SJSA1 (cell line): ENCODE measurements at regions not wholly inside any gene's neighbourhood (a gene's known extent, or its start where the extent isn't known, plus 50 kb on each side); places are given as distances from the start of the nearest gene placed in this dataset.
"Not testable (repeated sequence)": the region's sequence is repeated elsewhere in the genome, so short reads cannot be mapped to it uniquely, and the experiment has no call there.

ENCODE experiments used
- DNase-seq, 2 experiments: peaks; one replicate each; pipeline ENCODE4 v3.0.0-alpha.2; 2015 to 2020; ENCODE audit warnings: low spot score in 2 of 2, low read depth in 1 of 2
- H3K27ac ChIP-seq: fragments of 250-450 bp; sonication (Bioruptor Pico); 2 replicates; pipeline ENCODE4 v1.5.1; 2020; ENCODE audit warnings: mild to moderate bottlenecking, moderate library complexity
- H3K27me3 ChIP-seq: fragments of 250-450 bp; sonication (Bioruptor Pico); replicated peaks from 2 replicates; pipeline ENCODE4 v1.5.1; 2020; ENCODE audit warnings: mild to moderate bottlenecking, moderate library complexity
- H3K36me3 ChIP-seq: fragments of 250-450 bp; sonication (Bioruptor Pico); 2 replicates; pipeline ENCODE4 v1.5.1; 2020; ENCODE audit warnings: mild to moderate bottlenecking
- H3K4me1 ChIP-seq: fragments of 250-450 bp; sonication (Bioruptor Pico); replicated peaks from 2 replicates; pipeline ENCODE4 v1.6.1; 2021; ENCODE audit warnings: mild to moderate bottlenecking
- H3K4me3 ChIP-seq: fragments of 250-450 bp; sonication (Bioruptor Pico); 2 replicates; pipeline ENCODE4 v1.5.1; 2020; ENCODE audit warnings: mild to moderate bottlenecking
- H3K9me3 ChIP-seq: fragments of 250-450 bp; sonication (Bioruptor Pico); replicated peaks from 2 replicates; pipeline ENCODE4 v1.5.1; 2020; ENCODE audit warnings: mild to moderate bottlenecking

- Histone ChIP-seq H3K27ac (no peak overlapping the region), H3K36me3 (no peaks in the 10 kb centered on the region), H3K9me3 (no peaks in the 10 kb centered on the region), H3K4me3 (no peak overlapping the region), H3K4me1 (no peaks in the 10 kb centered on the region), H3K27me3 (no peaks in the 10 kb centered on the region)
- DNase-seq, result no peak
Observed at GRCh38 chr17:27079660-27080059, 214.3 kb upstream of the WSB1 start.

- Histone ChIP-seq H3K27ac (no peak overlapping the region), H3K4me3 (no peak overlapping the region), H3K9me3 (no peaks in the 10 kb centered on the region), H3K36me3 (no peaks in the 10 kb centered on the region), H3K27me3 (no peaks in the 10 kb centered on the region), H3K4me1 (no peaks in the 10 kb centered on the region)
- DNase-seq, result no peak
Observed at GRCh38 chr17:27081002-27081638, 212.8 kb upstream of the WSB1 start.

- Histone ChIP-seq H3K27me3 (no peaks in the 10 kb centered on the region), H3K4me3 (no peak overlapping the region), H3K4me1 (no peaks in the 10 kb centered on the region), H3K9me3 (no peaks in the 10 kb centered on the region), H3K27ac (no peak overlapping the region), H3K36me3 (no peaks in the 10 kb centered on the region)
- DNase-seq, result no peak
Observed at GRCh38 chr17:27082023-27082774, 211.7 kb upstream of the WSB1 start.

GRCh38 chr17:27082775-27083154 lies 211.1 kb upstream of the WSB1 start:
- no peaks in the 10 kb centered on the region for H3K9me3 ChIP-seq
- DNase-seq, result no peak
- H3K4me1 ChIP-seq, result no peaks in the 10 kb centered on the region
- no peak overlapping the region for H3K4me3 ChIP-seq
- H3K27me3 ChIP-seq, result no peaks in the 10 kb centered on the region
- no peak overlapping the region for H3K27ac ChIP-seq
- no peaks in the 10 kb centered on the region for H3K36me3 ChIP-seq

GRCh38 chr17:27083408-27084185 lies 210.3 kb upstream of the WSB1 start:
- Histone ChIP-seq H3K9me3 (no peaks in the 10 kb centered on the region), H3K4me1 (no peaks in the 10 kb centered on the region), H3K27ac (no peak overlapping the region), H3K36me3 (no peaks in the 10 kb centered on the region), H3K4me3 (no peak overlapping the region), H3K27me3 (no peaks in the 10 kb centered on the region)
- DNase-seq, result no peak

- H3K36me3 ChIP-seq, result no peaks in the 10 kb centered on the region
- H3K4me1 ChIP-seq, result no peaks in the 10 kb centered on the region
- H3K9me3 ChIP-seq, result no peaks in the 10 kb centered on the region
- H3K27ac ChIP-seq, result no peak overlapping the region
- H3K4me3 ChIP-seq, result no peak overlapping the region
- DNase-seq, result no peak
- no peaks in the 10 kb centered on the region for H3K27me3 ChIP-seq
Observed at GRCh38 chr17:27085517-27085916, 208.4 kb upstream of the WSB1 start.

- Histone ChIP-seq H3K36me3 (no peaks in the 10 kb centered on the region), H3K9me3 (no peaks in the 10 kb centered on the region), H3K27me3 (no peaks in the 10 kb centered on the region), H3K27ac (no peak overlapping the region), H3K4me1 (no peaks in the 10 kb centered on the region), H3K4me3 (no peak overlapping the region)
- no peak for DNase-seq
Observed at GRCh38 chr17:27086526-27086925, 207.4 kb upstream of the WSB1 start.

- Histone ChIP-seq H3K27me3 (no peaks in the 10 kb centered on the region), H3K9me3 (no peaks in the 10 kb centered on the region), H3K4me1 (no peaks in the 10 kb centered on the region), H3K4me3 (no peak overlapping the region), H3K27ac (no peak overlapping the region), H3K36me3 (no peaks in the 10 kb centered on the region)
- DNase-seq, result no peak
Observed at GRCh38 chr17:27087935-27088766, 205.8 kb upstream of the WSB1 start.

- H3K36me3 ChIP-seq, result no peaks in the 10 kb centered on the region
- no peak overlapping the region for H3K4me3 ChIP-seq
- no peaks in the 10 kb centered on the region for H3K27me3 ChIP-seq
- H3K4me1 ChIP-seq, result no peaks in the 10 kb centered on the region
- no peaks in the 10 kb centered on the region for H3K9me3 ChIP-seq
- DNase-seq, result no peak
- no peak overlapping the region for H3K27ac ChIP-seq
Observed at GRCh38 chr17:27088767-27089078, 205.2 kb upstream of the WSB1 start.

- not testable (repeated sequence) for H3K36me3 ChIP-seq, H3K4me1 ChIP-seq, DNase-seq, H3K9me3 ChIP-seq, H3K27ac ChIP-seq, H3K4me3 ChIP-seq, H3K27me3 ChIP-seq
Observed at GRCh38 chr17:27089079-27089928, 204.6 kb upstream of the WSB1 start.

GRCh38 chr17:27089929-27090247 lies 204.0 kb upstream of the WSB1 start:
- no peaks in the 10 kb centered on the region for H3K9me3 ChIP-seq
- DNase-seq, result no peak
- H3K4me1 ChIP-seq, result no peaks in the 10 kb centered on the region
- H3K27ac ChIP-seq, result no peak overlapping the region
- H3K4me3 ChIP-seq, result no peak overlapping the region
- no peaks in the 10 kb centered on the region for H3K27me3 ChIP-seq
- no peaks in the 10 kb centered on the region for H3K36me3 ChIP-seq

- not testable (repeated sequence) for H3K27me3 ChIP-seq, H3K4me3 ChIP-seq, H3K36me3 ChIP-seq, H3K4me1 ChIP-seq, DNase-seq, H3K27ac ChIP-seq, H3K9me3 ChIP-seq
Observed at GRCh38 chr17:27090450-27091042, 203.4 kb upstream of the WSB1 start.

GRCh38 chr17:27091043-27091497 lies 202.8 kb upstream of the WSB1 start:
- Histone ChIP-seq H3K27ac (no peak overlapping the region), H3K36me3 (no peaks in the 10 kb centered on the region), H3K4me3 (no peak overlapping the region), H3K4me1 (no peaks in the 10 kb centered on the region), H3K27me3 (no peaks in the 10 kb centered on the region), H3K9me3 (no peaks in the 10 kb centered on the region)
- DNase-seq, result no peak
